Loucy (cell line): ENCODE measurements at regions not wholly inside any gene's neighbourhood (a gene's known extent, or its start where the extent isn't known, plus 50 kb on each side); places are given as distances from the start of the nearest gene placed in this dataset.

ENCODE experiments used
- H2AFZ ChIP-seq: fragments of 200-600 bp; sonication (generic); 2 replicates; pipeline ENCODE4 v1.6.0; 2016; ENCODE audit warnings: antibody characterized with exemption, mild to moderate bottlenecking, low read length, moderate library complexity
- H3F3A ChIP-seq: fragments of 200-600 bp; 2 replicates; pipeline ENCODE4 v1.6.0; 2016; ENCODE audit warnings: antibody characterized with exemption, low read depth, mild to moderate bottlenecking
- H3K27me3 ChIP-seq: fragments of 200-600 bp; sonication (generic); 2 replicates; pipeline ENCODE4 v1.6.1; 2014; ENCODE audit warnings: low read length, mild to moderate bottlenecking; ENCODE audit not compliant: insufficient read depth, poor library complexity, severe bottlenecking
- H3K36me3 ChIP-seq: fragments of 200-600 bp; sonication (generic); 2 replicates; pipeline ENCODE4 v1.6.1; 2016; ENCODE audit warnings: low read length; ENCODE audit not compliant: insufficient read depth
- H3K4me1 ChIP-seq: fragments of 200-600 bp; sonication (generic); 2 replicates; pipeline ENCODE4 v1.5.1; 2014; ENCODE audit warnings: low read length, mild to moderate bottlenecking; ENCODE audit not compliant: insufficient read depth, poor library complexity, severe bottlenecking
- H3K4me2 ChIP-seq: fragments of 200-600 bp; sonication (generic); 2 replicates; pipeline ENCODE4 v1.6.0; 2014; ENCODE audit warnings: antibody characterized with exemption, low read length, low read depth, mild to moderate bottlenecking; ENCODE audit not compliant: poor library complexity, severe bottlenecking
- H3K4me3 ChIP-seq: fragments of 200-600 bp; sonication (generic); 2 replicates; pipeline ENCODE4 v1.5.1; 2014; ENCODE audit warnings: low read length, mild to moderate bottlenecking, mixed read lengths; ENCODE audit not compliant: poor library complexity, severe bottlenecking
- H3K79me2 ChIP-seq: fragments of 200-600 bp; sonication (generic); 2 replicates; pipeline ENCODE4 v1.6.1; 2014; ENCODE audit warnings: low read length; ENCODE audit not compliant: insufficient read depth
- H3K9ac ChIP-seq: fragments of 200-600 bp; sonication (generic); 2 replicates; pipeline ENCODE4 v1.6.0; 2014; ENCODE audit warnings: mild to moderate bottlenecking, low read depth, low read length, moderate library complexity; ENCODE audit not compliant: poor library complexity, severe bottlenecking
- H3K9me2 ChIP-seq: fragments of 200-600 bp; sonication (generic); replicated peaks from 2 replicates; pipeline ENCODE4 v1.6.1; 2016; ENCODE audit warnings: low read depth, low read length, mixed read lengths
- H3K9me3 ChIP-seq: fragments of 200-600 bp; sonication (generic); 2 replicates; pipeline ENCODE4 v1.6.1; 2014; ENCODE audit warnings: mild to moderate bottlenecking, antibody characterized with exemption, low read length, low read depth; ENCODE audit not compliant: insufficient read depth
- H4K20me1 ChIP-seq: fragments of 200-600 bp; sonication (generic); 2 replicates; pipeline ENCODE4 v1.6.0; 2014; ENCODE audit warnings: antibody characterized with exemption, low read length, mild to moderate bottlenecking; ENCODE audit not compliant: insufficient read depth, poor library complexity, severe bottlenecking
- EZH2phosphoT487 ChIP-seq: fragments of 200-600 bp; IDR thresholded peaks from 2 replicates; pipeline ENCODE4 v1.6.1; 2018; ENCODE audit warnings: antibody characterized with exemption, mild to moderate bottlenecking, moderate library complexity, borderline replicate concordance
- TF ChIP-seq, protein P1 (sequence below): fragments of 200-600 bp; sonication (generic); conservative IDR thresholded peaks from 2 replicates; pipeline ENCODE4 v1.5.1; 2014; ENCODE audit warnings: mild to moderate bottlenecking, antibody characterized with exemption, low read length

DNA sequence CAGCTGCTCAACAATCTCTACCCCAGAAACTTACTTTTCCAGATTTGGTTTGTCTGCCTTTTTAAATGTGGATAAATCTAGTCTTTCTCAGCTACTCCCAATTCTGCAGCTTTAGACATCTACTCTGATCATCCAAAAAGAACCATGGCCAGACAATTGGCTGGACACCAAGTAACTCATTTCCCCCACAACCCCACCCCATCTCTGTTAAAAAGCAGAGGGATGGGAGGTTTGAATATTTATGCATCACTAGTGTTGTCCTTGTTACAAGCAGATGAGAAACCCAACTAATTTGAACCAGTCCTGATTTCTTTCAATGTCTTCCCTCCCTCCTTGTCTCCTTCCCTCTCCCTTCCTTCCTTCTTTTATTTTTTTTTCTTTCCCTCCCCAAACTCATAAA is 391.9 kb downstream of the GALC start:
- Histone ChIP-seq H3K4me1 (no peaks in the 10 kb centered on the region), H3K9me2 (no peaks in the 10 kb centered on the region), H3K4me2 (no peak overlapping the region), H3K27me3 (no peaks in the 10 kb centered on the region), H3K4me3 (no peak overlapping the region), H3K9me3 (no peaks in the 10 kb centered on the region), H3K36me3 (no peaks in the 10 kb centered on the region), H3F3A (no peaks in the 10 kb centered on the region), H3K9ac (no peak overlapping the region), H3K79me2 (no peaks in the 10 kb centered on the region), H4K20me1 (no peaks in the 10 kb centered on the region), H2AFZ (no peak overlapping the region)
- TF ChIP-seq, protein P1, sequence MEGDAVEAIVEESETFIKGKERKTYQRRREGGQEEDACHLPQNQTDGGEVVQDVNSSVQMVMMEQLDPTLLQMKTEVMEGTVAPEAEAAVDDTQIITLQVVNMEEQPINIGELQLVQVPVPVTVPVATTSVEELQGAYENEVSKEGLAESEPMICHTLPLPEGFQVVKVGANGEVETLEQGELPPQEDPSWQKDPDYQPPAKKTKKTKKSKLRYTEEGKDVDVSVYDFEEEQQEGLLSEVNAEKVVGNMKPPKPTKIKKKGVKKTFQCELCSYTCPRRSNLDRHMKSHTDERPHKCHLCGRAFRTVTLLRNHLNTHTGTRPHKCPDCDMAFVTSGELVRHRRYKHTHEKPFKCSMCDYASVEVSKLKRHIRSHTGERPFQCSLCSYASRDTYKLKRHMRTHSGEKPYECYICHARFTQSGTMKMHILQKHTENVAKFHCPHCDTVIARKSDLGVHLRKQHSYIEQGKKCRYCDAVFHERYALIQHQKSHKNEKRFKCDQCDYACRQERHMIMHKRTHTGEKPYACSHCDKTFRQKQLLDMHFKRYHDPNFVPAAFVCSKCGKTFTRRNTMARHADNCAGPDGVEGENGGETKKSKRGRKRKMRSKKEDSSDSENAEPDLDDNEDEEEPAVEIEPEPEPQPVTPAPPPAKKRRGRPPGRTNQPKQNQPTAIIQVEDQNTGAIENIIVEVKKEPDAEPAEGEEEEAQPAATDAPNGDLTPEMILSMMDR: no peak
- TF ChIP-seq EZH2phosphoT487: no peak

DNA sequence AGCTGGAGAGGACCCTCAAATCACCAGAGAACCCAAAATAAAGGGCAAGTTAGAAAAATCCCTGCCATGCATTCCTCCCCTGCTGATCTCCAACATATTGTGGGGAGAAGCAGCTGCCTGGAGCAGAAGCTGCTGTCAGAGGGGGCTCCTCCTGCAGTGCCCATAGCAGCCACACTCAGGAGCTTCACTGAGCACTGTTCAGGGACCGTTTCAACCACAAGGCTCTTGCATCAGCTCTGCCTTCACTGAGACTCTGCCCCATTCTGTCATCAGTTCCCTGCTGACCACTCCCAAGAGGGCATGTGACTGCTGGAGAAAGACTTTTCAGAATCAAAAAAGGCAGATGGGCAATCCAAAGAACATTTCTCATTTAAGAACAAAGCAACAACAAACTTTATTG is 392.7 kb downstream of the GALC start:
- H3K79me2 ChIP-seq: no peaks in the 10 kb centered on the region
- H3F3A ChIP-seq: no peaks in the 10 kb centered on the region
- no peaks in the 10 kb centered on the region for H3K9me2 ChIP-seq
- H3K4me3 ChIP-seq: no peak overlapping the region
- H3K9ac ChIP-seq: no peak overlapping the region
- H3K4me1 ChIP-seq: no peaks in the 10 kb centered on the region
- no peaks in the 10 kb centered on the region for H3K36me3 ChIP-seq
- H2AFZ ChIP-seq: no peak overlapping the region
- no peaks in the 10 kb centered on the region for H4K20me1 ChIP-seq
- no peak overlapping the region for H3K4me2 ChIP-seq
- H3K9me3 ChIP-seq: no peaks in the 10 kb centered on the region
- TF ChIP-seq, protein P1: no peak
- TF ChIP-seq EZH2phosphoT487: no peak
- H3K27me3 ChIP-seq: no peaks in the 10 kb centered on the region

DNA sequence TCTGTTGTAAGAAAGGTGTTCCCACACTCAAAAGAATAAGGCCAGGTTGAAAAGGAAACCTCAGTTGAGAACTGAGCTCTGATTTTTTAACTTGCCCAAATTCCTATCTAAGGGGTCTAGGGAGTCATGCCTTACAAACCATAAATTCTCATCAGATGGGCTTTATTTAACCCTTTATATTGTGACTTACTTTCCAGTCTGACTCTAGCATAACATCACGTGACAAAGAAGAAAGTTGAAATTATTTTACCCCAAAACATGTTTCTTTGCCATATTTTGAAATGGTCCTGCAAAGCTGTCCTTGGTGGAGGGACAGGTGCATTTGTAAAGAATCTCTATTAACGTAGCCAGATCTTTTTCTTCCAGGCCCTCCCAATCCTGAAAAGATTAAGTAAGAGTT is 411.7 kb downstream of the GALC start:
- Histone ChIP-seq H3K9ac (no peak overlapping the region), H3K9me3 (no peaks in the 10 kb centered on the region), H3K9me2 (no peaks in the 10 kb centered on the region), H3K4me1 (no peaks in the 10 kb centered on the region), H2AFZ (no peak overlapping the region), H4K20me1 (no peaks in the 10 kb centered on the region), H3F3A (no peaks in the 10 kb centered on the region), H3K4me2 (no peak overlapping the region), H3K4me3 (no peak overlapping the region), H3K36me3 (no peaks in the 10 kb centered on the region), H3K79me2 (no peaks in the 10 kb centered on the region), H3K27me3 (no peaks in the 10 kb centered on the region)
- TF ChIP-seq, protein P1: no peak
- TF ChIP-seq EZH2phosphoT487: no peak
